ENCODE measurements at regions not wholly inside any gene's neighbourhood (a gene's known extent, or its start where the extent isn't known, plus 50 kb on each side); places are given as distances from the start of the nearest gene placed in this dataset.

GRCh38 chr4:114196606-114197005, 217.2 kb upstream of the ARSJ start:
- H3K4me3 ChIP-seq: no peak overlapping the region
- H3K9me2 ChIP-seq (ENCODE audit: insufficient read depth): no peaks in the 10 kb centered on the region
- no peaks in the 10 kb centered on the region for H3K36me3 ChIP-seq (ENCODE audit: low read depth)
- no peak overlapping the region for H2AFZ ChIP-seq
- H3K27me3 ChIP-seq (ENCODE audit: insufficient read depth, low read depth): no peaks in the 10 kb centered on the region
- no peak for DNase-seq
- POLR2A ChIA-PET (ENCODE audit: unreplicated experiment): no interaction called here
- H3K4me2 ChIP-seq: no peak overlapping the region
- no peaks in the 10 kb centered on the region for H3K4me1 ChIP-seq (replicated peaks; ENCODE audit: insufficient read depth)
- H4K20me1 ChIP-seq (ENCODE audit: insufficient read depth): no peaks in the 10 kb centered on the region
- no TSS peak for BruUV-seq (replicated peaks)
- H3K9me3 ChIP-seq (ENCODE audit: insufficient read depth, low read depth): no peaks in the 10 kb centered on the region
- intact Hi-C loops (cut with micrococcal nuclease; ENCODE audit: unreplicated experiment): no loop called here
- no peaks in the 10 kb centered on the region for H3K79me2 ChIP-seq (ENCODE audit: low read depth)
- CTCF ChIA-PET: interaction anchor here (0.7 kb wide), 1 partner anchor 1079 kb away, joined by 3 read pairs; no protein-coding TSS in a partner anchor
- no peak for TF ChIP-seq EZH2 (IDR thresholded peaks at IDR 0.05; ENCODE audit: low read depth)
- no peak for TF ChIP-seq CTCF (conservative IDR thresholded peaks at IDR 0.05)
- H3F3A ChIP-seq (ENCODE audit: insufficient read depth, low read depth): no peaks in the 10 kb centered on the region
- H3K27ac ChIP-seq: no peak overlapping the region

- BruUV-seq (replicated peaks): no TSS peak
- no peaks in the 10 kb centered on the region for H3K79me2 ChIP-seq (ENCODE audit: low read depth)
- H3K27ac ChIP-seq: no peak overlapping the region
- TF ChIP-seq CTCF (conservative IDR thresholded peaks at IDR 0.05) (no peak), EZH2 (IDR thresholded peaks at IDR 0.05; ENCODE audit: low read depth) (no peak)
- intact Hi-C loops (cut with micrococcal nuclease; ENCODE audit: unreplicated experiment): no loop called here
- DNase-seq: no peak
- H4K20me1 ChIP-seq (ENCODE audit: insufficient read depth): no peaks in the 10 kb centered on the region
- no peaks in the 10 kb centered on the region for H3F3A ChIP-seq (ENCODE audit: insufficient read depth, low read depth)
- POLR2A ChIA-PET (ENCODE audit: unreplicated experiment): no interaction called here
- CTCF ChIA-PET: no interaction called here
- H3K4me3 ChIP-seq: no peak overlapping the region
- no peaks in the 10 kb centered on the region for H3K9me3 ChIP-seq (ENCODE audit: insufficient read depth, low read depth)
- no peak overlapping the region for H3K4me2 ChIP-seq
- H3K4me1 ChIP-seq (replicated peaks; ENCODE audit: insufficient read depth): no peaks in the 10 kb centered on the region
- no peaks in the 10 kb centered on the region for H3K27me3 ChIP-seq (ENCODE audit: insufficient read depth, low read depth)
- no peaks in the 10 kb centered on the region for H3K9me2 ChIP-seq (ENCODE audit: insufficient read depth)
- no peak overlapping the region for H2AFZ ChIP-seq
- no peaks in the 10 kb centered on the region for H3K36me3 ChIP-seq (ENCODE audit: low read depth)
Measured at GRCh38 chr4:114200026-114200425, 220.6 kb upstream of the ARSJ start.

DNA sequence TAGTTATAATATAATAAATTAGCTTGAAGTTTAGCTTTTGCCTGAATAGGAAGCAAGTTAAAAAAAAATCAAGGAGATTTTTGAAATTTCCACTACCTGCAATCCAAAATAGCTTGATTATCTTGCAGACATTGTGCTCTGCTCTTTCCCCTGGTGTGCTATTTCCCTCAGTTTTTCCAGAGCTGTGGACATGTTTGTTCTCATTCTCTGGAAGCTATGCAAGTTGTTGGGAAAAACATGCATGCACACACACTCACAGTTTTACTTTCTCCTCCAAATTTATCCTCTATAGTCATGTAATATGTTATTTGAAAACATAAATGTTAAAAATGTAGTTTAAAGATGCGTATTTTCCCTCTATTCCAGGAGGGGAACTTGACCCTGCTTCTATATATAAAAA, 225.8 kb upstream of the ARSJ start:
- no peaks in the 10 kb centered on the region for H4K20me1 ChIP-seq (ENCODE audit: insufficient read depth)
- no peaks in the 10 kb centered on the region for H3K4me1 ChIP-seq (replicated peaks; ENCODE audit: insufficient read depth)
- CTCF ChIA-PET: no interaction called here
- BruUV-seq (replicated peaks): no TSS peak
- DNase-seq: no peak
- H3F3A ChIP-seq (ENCODE audit: insufficient read depth, low read depth): no peaks in the 10 kb centered on the region
- H3K9me2 ChIP-seq (ENCODE audit: insufficient read depth): no peaks in the 10 kb centered on the region
- H3K4me2 ChIP-seq: no peak overlapping the region
- no peaks in the 10 kb centered on the region for H3K9me3 ChIP-seq (ENCODE audit: insufficient read depth, low read depth)
- no peaks in the 10 kb centered on the region for H3K79me2 ChIP-seq (ENCODE audit: low read depth)
- H2AFZ ChIP-seq: no peak overlapping the region
- intact Hi-C loops (cut with micrococcal nuclease; ENCODE audit: unreplicated experiment): no loop called here
- H3K27me3 ChIP-seq (ENCODE audit: insufficient read depth, low read depth): no peaks in the 10 kb centered on the region
- POLR2A ChIA-PET (ENCODE audit: unreplicated experiment): no interaction called here
- no peaks in the 10 kb centered on the region for H3K36me3 ChIP-seq (ENCODE audit: low read depth)
- no peak overlapping the region for H3K4me3 ChIP-seq
- TF ChIP-seq EZH2 (IDR thresholded peaks at IDR 0.05; ENCODE audit: low read depth): no peak
- no peak for TF ChIP-seq CTCF (conservative IDR thresholded peaks at IDR 0.05)
- no peak overlapping the region for H3K27ac ChIP-seq

Data from PC-9 (cell line).